Endothelial cell of umbilical vein (primary cell): ENCODE measurements at regions not wholly inside any gene's neighbourhood (a gene's known extent, or its start where the extent isn't known, plus 50 kb on each side); places are given as distances from the start of the nearest gene placed in this dataset.

Experiments used
- BruUV-seq: library from RNA; stranded (reverse); fragments of 400-500 nt; replicated peaks from 2 replicates; lab custom pipeline; 2021; lab: Mats Ljungman, UMichigan
- CTCF ChIA-PET: fragments of 300-600, 350-600 bp; sonication (Branson Sonifier 250); formaldehyde crosslinking; loops from one replicate; lab custom pipeline; 2021; ENCODE audit warnings: antibody characterized with exemption, inconsistent platforms; lab: Charles Lee
- POLR2A ChIA-PET: fragments of 300-600, 350-600 bp; sonication (Branson Sonifier 250); formaldehyde crosslinking; loops from one replicate; lab custom pipeline; 2021; ENCODE audit warnings: antibody characterized with exemption, inconsistent platforms; lab: Charles Lee
- DNase-seq: peaks from one replicate; pipeline ENCODE4 v3.0.0-alpha.2; 2011; ENCODE audit warnings: low read depth, low spot score
- FAIRE-seq: peaks from 2 replicates; lab custom pipeline; 2011; peaks lifted over from hg19 to GRCh38; lab: Jason Lieb, UNC
- H2AFZ ChIP-seq: 2 replicates; pipeline ENCODE4 v1.6.0; 2012; ENCODE audit warnings: low read depth, low read length, control low read depth, inconsistent platforms
- H3K27ac ChIP-seq: 2 replicates; pipeline ENCODE4 v1.5.1; 2011; ENCODE audit warnings: low read depth, mild to moderate bottlenecking, control low read depth, low read length, moderate library complexity; ENCODE audit not compliant: insufficient read depth
- H3K27me3 ChIP-seq, 2 experiments: 2 replicates each; pipeline versions ENCODE4 v1.6.0 to v1.6.1; 2011; ENCODE audit warnings: low read length in 2 of 2, mixed read lengths in 1 of 2; ENCODE audit not compliant: control insufficient read depth in 2 of 2, insufficient read depth in 2 of 2
- H3K36me3 ChIP-seq, 2 experiments: 2 replicates in 1 of 2; 3 replicates in 1 of 2; pipeline ENCODE4 v1.5.1; 2011; ENCODE audit warnings: low read length in 2 of 2, mild to moderate bottlenecking in 1 of 2, moderate library complexity in 1 of 2; ENCODE audit not compliant: control insufficient read depth in 2 of 2, insufficient read depth in 2 of 2; ENCODE audit errors: extremely low read depth in 1 of 2
- H3K4me1 ChIP-seq: 3 replicates; pipeline ENCODE4 v1.5.1; 2011; ENCODE audit warnings: mild to moderate bottlenecking, low read length; ENCODE audit not compliant: control insufficient read depth, insufficient read depth; ENCODE audit errors: extremely low read depth
- H3K4me2 ChIP-seq: 2 replicates; pipeline ENCODE4 v1.6.1; 2011; ENCODE audit warnings: low read length, control low read depth, mixed read lengths; ENCODE audit not compliant: insufficient read depth
- H3K4me3 ChIP-seq, 3 experiments: fragments of 200-600 bp in 1 of 3; sonication (generic), shearing (Covaris generic) in 1 of 3; replicated peaks in 1 of 3; 2 replicates each; pipeline ENCODE4 v1.5.1; 2011 to 2016; ENCODE audit warnings: control low read depth in 3 of 3, low read length in 3 of 3, mild to moderate bottlenecking in 2 of 3, inconsistent platforms in 1 of 3, low read depth in 1 of 3, moderate library complexity in 1 of 3; ENCODE audit not compliant: insufficient read depth in 1 of 3
- H3K79me2 ChIP-seq: 2 replicates; pipeline ENCODE4 v1.6.0; 2012; ENCODE audit warnings: low read length, inconsistent platforms; ENCODE audit not compliant: control insufficient read depth, insufficient read depth
- H3K9ac ChIP-seq: replicated peaks from 2 replicates; pipeline ENCODE3; 2011; ENCODE audit warnings: low read length, control low read depth; ENCODE audit not compliant: insufficient read depth; ENCODE audit errors: extremely low read depth
- H3K9me1 ChIP-seq: replicated peaks from 3 replicates; pipeline ENCODE4 v1.6.0; 2011; ENCODE audit warnings: mild to moderate bottlenecking, low read length; ENCODE audit not compliant: control insufficient read depth, insufficient read depth; ENCODE audit errors: extremely low read depth
- H3K9me3 ChIP-seq: replicated peaks from 2 replicates; pipeline ENCODE4 v1.5.1; 2012; ENCODE audit warnings: low read length, inconsistent platforms; ENCODE audit not compliant: control insufficient read depth, insufficient read depth
- H4K20me1 ChIP-seq: replicated peaks from 2 replicates; pipeline ENCODE3; 2011; ENCODE audit warnings: mild to moderate bottlenecking, low read length; ENCODE audit not compliant: control insufficient read depth, insufficient read depth; ENCODE audit errors: extremely low read depth
- CTCF ChIP-seq, 2 donors: IDR thresholded peaks; 1 replicate in 1 of 2; 2 replicates in 1 of 2; pipeline ENCODE4 v1.5.1; 2011; ENCODE audit warnings: low read length in 2 of 2, mild to moderate bottlenecking in 2 of 2, moderate library complexity in 2 of 2, control low read depth in 1 of 2, inconsistent platforms in 1 of 2, low read depth in 1 of 2; ENCODE audit not compliant: insufficient read depth in 1 of 2; ENCODE audit errors: extremely low read depth in 1 of 2
- EZH2 ChIP-seq: IDR thresholded peaks from 2 replicates; pipeline ENCODE4 v1.6.1; 2012; ENCODE audit warnings: borderline replicate concordance, low read depth, mild to moderate bottlenecking, moderate library complexity, low read length, inconsistent platforms; ENCODE audit not compliant: severe bottlenecking
- FOS ChIP-seq: IDR thresholded peaks from 2 replicates; pipeline ENCODE4 v1.6.1; 2011; ENCODE audit warnings: mild to moderate bottlenecking, low read length, moderate library complexity, borderline replicate concordance; ENCODE audit not compliant: insufficient read depth
- GATA2 ChIP-seq: IDR thresholded peaks from 2 replicates; pipeline ENCODE4 v1.7.0; 2011; ENCODE audit warnings: low read depth, mild to moderate bottlenecking, moderate library complexity, mixed read lengths, low read length; ENCODE audit not compliant: insufficient read length, insufficient read depth
- MAX ChIP-seq: IDR thresholded peaks from 2 replicates; pipeline ENCODE4 v1.6.1; 2011; ENCODE audit not compliant: insufficient read depth, insufficient read length
- POLR2A ChIP-seq: IDR thresholded peaks from 2 replicates; pipeline ENCODE4 v1.6.1; 2012; ENCODE audit warnings: low read depth, mild to moderate bottlenecking, control low read depth, low read length
- dilution Hi-C: fragments of 300-500 bp; cut with MboI; formaldehyde crosslinking; loops from one replicate; pipeline ENCODE4 v1.15.0; 2019; ENCODE audit warnings: low sequenced_read_pairs; ENCODE audit not compliant: extremely low pct_ligation_motif_present
- intact Hi-C: fragments of 100-400 bp; cut with micrococcal nuclease; formaldehyde crosslinking; loops from one replicate; pipeline ENCODE4 v1.10.0; 2022

GRCh38 chr2:118345465-118345864 lies 257.2 kb downstream of the INSIG2 start:
- POLR2A ChIA-PET = no interaction called here
- CTCF ChIA-PET = no interaction called here

GRCh38 chr2:118340103-118340502 lies 251.8 kb downstream of the INSIG2 start:
- DNase-seq (no peak), FAIRE-seq (no peak)
- H3K4me3 ChIP-seq = no peak overlapping the region
- no peaks in the 10 kb centered on the region for H3K4me1 ChIP-seq
- ChIA-PET CTCF (no interaction called here), POLR2A (no interaction called here)
- BruUV-seq = no TSS peak
- no peak overlapping the region for H3K27ac ChIP-seq
- no peak overlapping the region for H3K9ac ChIP-seq
- H2AFZ ChIP-seq = no peak overlapping the region
- H4K20me1 ChIP-seq = no peaks in the 10 kb centered on the region
- no peak overlapping the region for H3K4me2 ChIP-seq
- H3K27me3 ChIP-seq = peaks cover 0 to 1% of the 10 kb centered on the region in 2 experiments
- no peak for TF ChIP-seq MAX
- no peak for TF ChIP-seq EZH2
- intact Hi-C loops (no loop called here), dilution Hi-C loops (no loop called here)
- no peaks in the 10 kb centered on the region for H3K9me3 ChIP-seq
- no peaks in the 10 kb centered on the region for H3K36me3 ChIP-seq
- no peaks in the 10 kb centered on the region for H3K79me2 ChIP-seq
- H3K9me1 ChIP-seq = no peaks in the 10 kb centered on the region

More at GRCh38 chr2:118345465-118345864, 257.2 kb downstream of the INSIG2 start:
- H3K27ac ChIP-seq = no peak overlapping the region
- dilution Hi-C loops = no loop called here
- FAIRE-seq = no peak
- TF ChIP-seq FOS = no peak
- TF ChIP-seq CTCF (IDR thresholded peaks at IDR 0.05; ENCODE audit: extremely low read depth in 1 of 2, insufficient read depth in 1 of 2, low read depth in 1 of 2, low read length in 2 of 2) = no peak
- TF ChIP-seq EZH2 = no peak
- TF ChIP-seq POLR2A = no peak
- no peak for TF ChIP-seq GATA2
- H3K36me3 ChIP-seq = no peaks in the 10 kb centered on the region
- H3K79me2 ChIP-seq = no peaks in the 10 kb centered on the region
- no peak overlapping the region for H3K4me3 ChIP-seq
- H3K27me3 ChIP-seq = peaks cover 0 to under 1% of the 10 kb centered on the region in 2 experiments
- H3K9me1 ChIP-seq = no peaks in the 10 kb centered on the region
- BruUV-seq = no TSS peak
- H3K4me1 ChIP-seq = no peaks in the 10 kb centered on the region
- H4K20me1 ChIP-seq = no peaks in the 10 kb centered on the region
- H3K9ac ChIP-seq = no peak overlapping the region
- intact Hi-C loops = no loop called here
- no peaks in the 10 kb centered on the region for H3K9me3 ChIP-seq
- DNase-seq = no peak
- H3K4me2 ChIP-seq = no peak overlapping the region
- no peak overlapping the region for H2AFZ ChIP-seq
